HL-60 (cell line): ENCODE measurements at regions not wholly inside any gene's neighbourhood (a gene's known extent, or its start where the extent isn't known, plus 50 kb on each side); places are given as distances from the start of the nearest gene placed in this dataset.

Experiments
- GABPA ChIP-seq: IDR thresholded peaks from 2 replicates; pipeline ENCODE4 v1.6.1; 2012; ENCODE audit warnings: low read depth
- POLR2AphosphoS5 ChIP-seq: IDR thresholded peaks from 2 replicates; pipeline ENCODE4 v1.6.1; 2012; ENCODE audit warnings: low read depth
- REST ChIP-seq: IDR thresholded peaks from 2 replicates; pipeline ENCODE4 v1.6.1; 2012; ENCODE audit warnings: low read depth; ENCODE audit not compliant: insufficient replicate concordance
- SPI1 ChIP-seq: IDR thresholded peaks from 2 replicates; pipeline ENCODE4 v1.6.1; 2012; ENCODE audit warnings: low read depth, mild to moderate bottlenecking, borderline replicate concordance
- TF ChIP-seq, protein P1 (sequence below): IDR thresholded peaks from one replicate; pipeline ENCODE4 v1.5.1; 2011; ENCODE audit warnings: low read length, control low read depth, inconsistent platforms; ENCODE audit not compliant: insufficient read depth

GRCh38 chr2:150141226-150142001 lies 346.1 kb downstream of the RND3 start:
- TF ChIP-seq REST: no peak
- no peak for TF ChIP-seq POLR2AphosphoS5
- TF ChIP-seq, protein P1, sequence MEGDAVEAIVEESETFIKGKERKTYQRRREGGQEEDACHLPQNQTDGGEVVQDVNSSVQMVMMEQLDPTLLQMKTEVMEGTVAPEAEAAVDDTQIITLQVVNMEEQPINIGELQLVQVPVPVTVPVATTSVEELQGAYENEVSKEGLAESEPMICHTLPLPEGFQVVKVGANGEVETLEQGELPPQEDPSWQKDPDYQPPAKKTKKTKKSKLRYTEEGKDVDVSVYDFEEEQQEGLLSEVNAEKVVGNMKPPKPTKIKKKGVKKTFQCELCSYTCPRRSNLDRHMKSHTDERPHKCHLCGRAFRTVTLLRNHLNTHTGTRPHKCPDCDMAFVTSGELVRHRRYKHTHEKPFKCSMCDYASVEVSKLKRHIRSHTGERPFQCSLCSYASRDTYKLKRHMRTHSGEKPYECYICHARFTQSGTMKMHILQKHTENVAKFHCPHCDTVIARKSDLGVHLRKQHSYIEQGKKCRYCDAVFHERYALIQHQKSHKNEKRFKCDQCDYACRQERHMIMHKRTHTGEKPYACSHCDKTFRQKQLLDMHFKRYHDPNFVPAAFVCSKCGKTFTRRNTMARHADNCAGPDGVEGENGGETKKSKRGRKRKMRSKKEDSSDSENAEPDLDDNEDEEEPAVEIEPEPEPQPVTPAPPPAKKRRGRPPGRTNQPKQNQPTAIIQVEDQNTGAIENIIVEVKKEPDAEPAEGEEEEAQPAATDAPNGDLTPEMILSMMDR: no peak
- TF ChIP-seq GABPA: no peak
- no peak for TF ChIP-seq SPI1
